HG03558 (cell line): ENCODE measurements at regions not wholly inside any gene's neighbourhood (a gene's known extent, or its start where the extent isn't known, plus 50 kb on each side); places are given as distances from the start of the nearest gene placed in this dataset.

Experiments
- ATAC-seq: cut with Tn5 transposase; IDR thresholded peaks from one replicate; pipeline ENCODE4 v1.9.1; 2021; ENCODE audit warnings: moderate number of reproducible peaks; ENCODE audit not compliant: unreplicated experiment; ENCODE audit errors: extremely low read depth

DNA sequence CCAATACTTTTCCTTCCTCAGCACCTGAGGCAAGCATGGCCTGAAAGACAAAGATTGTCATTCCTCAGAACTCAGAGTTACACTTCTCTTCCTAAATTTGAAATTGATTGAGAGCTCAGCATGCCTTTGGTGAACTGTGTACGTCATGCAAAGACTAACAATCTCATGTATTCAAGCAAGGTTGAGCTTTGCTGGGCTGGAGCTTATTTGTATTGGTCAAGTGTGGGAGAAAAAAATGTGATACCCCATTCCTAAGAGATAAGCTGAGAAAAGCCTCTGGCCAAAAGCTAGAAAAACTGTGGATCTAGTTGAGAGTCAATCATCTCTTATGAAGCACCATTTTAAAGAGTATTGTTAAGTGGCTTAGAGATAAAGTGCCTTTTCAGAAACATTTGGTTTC lies 392.2 kb downstream of the RASEF start:
- ATAC-seq: no peak

DNA sequence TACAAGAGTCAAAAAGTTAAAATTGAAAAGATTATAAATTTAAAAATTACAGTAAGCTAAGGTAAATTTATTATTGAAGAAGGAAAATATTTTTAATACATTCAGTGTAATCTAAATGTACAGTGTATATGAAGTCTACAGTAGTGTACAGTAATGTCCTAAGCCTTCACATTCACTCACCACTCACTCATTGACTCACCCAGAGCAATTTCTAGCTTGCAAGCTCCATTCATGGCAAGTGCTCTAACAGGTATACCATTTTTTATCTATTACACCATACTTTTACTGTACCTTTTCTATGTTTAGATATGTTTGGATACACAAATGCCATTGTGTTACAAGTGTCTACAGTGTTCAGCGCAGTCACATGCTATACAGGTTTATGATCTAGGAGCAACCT lies 389.7 kb downstream of the RASEF start:
- ATAC-seq: no peak

DNA sequence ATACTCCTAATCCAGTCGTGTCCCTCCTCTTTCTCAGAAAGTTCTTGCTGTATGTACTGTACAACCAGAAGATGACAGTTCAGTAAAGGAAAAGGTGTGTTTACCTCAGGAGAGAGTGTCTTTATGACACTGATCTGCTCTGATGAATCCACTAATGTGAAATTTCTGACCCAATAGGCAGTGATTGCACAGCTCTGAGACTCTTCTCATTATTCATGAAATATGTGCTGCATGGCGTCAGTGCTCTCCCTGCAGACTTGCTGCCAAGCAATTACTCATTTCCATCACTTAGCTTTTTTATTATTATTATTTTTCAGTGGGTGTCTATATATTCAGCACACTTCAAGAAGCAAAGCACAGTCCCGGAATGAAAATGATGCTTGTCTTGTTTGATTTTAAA lies 389.0 kb downstream of the RASEF start:
- ATAC-seq: no peak

DNA sequence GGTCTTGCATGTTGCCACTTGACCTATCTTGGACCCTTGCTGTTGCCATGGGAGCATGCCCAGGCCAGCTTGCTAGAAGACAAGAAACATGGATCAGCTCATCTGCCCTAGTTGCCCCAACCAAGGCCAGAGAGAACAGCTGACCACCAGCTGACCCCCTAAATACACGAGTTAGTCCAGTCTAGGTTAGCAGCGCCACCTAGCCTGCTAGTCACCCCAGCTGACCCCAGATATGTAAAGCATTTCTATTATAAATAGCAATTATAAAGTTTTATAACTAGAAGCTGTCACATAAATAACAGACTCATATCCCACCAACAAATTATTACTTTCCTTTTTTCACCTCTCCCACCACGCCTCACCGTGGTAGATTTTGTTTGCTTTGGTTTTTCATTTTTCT lies 387.8 kb downstream of the RASEF start:
- no peak for ATAC-seq

DNA sequence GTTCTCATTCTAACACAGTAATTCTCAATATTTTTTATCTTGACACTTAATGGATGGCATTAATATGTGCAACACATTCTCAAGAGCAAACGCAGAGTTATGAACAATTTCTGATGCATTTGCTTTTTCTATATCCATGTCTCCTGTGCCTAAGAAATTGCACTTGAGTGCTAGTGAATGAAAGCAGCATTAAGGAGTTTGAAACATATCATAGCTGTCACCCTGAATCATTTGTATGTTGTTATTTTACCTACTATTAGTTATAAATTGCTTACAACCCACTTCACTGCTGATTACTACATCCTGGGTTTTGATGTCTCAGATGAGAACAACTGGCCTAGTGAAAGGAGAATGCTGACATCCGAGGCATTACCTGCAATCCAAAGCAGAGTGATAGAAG lies 387.3 kb downstream of the RASEF start:
- ATAC-seq: no peak

DNA sequence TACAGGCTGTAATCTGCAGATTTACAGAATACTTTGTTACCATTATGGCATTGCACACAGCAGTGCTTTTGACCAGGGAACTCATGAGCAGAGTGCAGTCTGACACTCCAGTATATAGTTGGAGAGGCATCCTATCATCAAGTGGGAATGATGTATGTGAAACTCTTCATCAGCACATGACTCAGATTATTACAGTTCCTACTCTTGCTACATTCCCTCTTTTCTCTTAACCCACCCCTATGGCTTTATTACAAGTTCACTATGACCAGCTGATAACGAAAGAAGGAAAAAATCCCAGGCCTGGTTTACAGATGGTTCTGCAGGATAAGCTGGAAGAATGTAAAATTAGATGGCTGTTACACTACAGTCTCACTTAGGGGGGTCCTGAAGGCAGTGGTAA lies 385.9 kb downstream of the RASEF start:
- ATAC-seq: no peak

DNA sequence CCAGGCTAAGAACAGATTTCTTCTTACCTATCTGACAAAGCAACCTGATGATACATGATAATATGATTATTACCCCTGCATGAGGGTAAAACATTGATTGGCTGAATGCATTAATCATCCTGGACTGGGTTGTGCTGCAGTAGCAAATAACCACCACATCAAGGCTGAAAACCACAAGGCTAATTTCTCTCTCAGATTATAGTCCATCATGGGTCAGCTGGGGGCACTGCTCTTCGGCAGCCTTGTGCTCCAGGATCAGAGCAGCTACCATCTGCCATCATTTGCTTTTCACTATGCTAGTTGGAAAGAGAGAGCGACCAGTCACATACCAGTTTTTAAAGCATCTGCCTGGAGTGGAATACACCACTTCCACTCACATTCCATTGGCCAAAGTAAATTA lies 383.5 kb downstream of the RASEF start:
- no peak for ATAC-seq

DNA sequence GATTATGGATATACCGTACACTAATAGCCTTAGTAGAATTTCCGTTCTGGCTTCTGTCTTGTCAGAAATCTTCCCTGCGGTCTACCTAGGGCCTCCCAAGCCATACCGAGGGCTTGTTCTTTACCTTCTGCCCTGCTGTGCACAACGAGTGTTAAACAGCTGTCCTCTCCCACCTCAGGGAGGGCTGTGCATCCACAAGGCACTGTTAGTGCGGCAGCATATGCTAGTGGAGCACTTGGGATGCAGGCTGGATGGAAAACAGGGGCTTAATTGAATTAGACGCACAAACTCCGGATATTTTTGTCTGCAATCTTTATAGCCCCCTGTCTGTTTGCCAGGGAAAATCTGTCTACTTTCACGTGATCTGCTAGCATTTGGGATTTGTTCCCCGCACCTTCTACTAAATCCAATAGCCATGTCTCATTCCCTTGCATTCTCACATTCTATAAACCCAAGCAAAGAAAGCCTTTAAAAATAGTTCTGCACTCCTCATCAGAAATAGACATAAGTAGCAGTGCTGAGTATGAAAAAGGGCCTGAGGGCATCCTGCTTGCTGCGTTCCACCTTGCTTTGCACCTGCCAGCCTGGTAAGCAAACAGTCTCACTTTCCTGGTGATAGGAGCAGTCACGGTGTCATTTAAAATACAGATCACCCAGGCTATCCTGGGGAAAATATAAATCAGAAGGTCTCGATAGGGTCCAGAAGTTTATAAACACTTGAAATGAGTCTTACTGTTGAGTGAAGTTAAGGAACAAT lies 382.6 kb downstream of the RASEF start:
- ATAC-seq: no peak

DNA sequence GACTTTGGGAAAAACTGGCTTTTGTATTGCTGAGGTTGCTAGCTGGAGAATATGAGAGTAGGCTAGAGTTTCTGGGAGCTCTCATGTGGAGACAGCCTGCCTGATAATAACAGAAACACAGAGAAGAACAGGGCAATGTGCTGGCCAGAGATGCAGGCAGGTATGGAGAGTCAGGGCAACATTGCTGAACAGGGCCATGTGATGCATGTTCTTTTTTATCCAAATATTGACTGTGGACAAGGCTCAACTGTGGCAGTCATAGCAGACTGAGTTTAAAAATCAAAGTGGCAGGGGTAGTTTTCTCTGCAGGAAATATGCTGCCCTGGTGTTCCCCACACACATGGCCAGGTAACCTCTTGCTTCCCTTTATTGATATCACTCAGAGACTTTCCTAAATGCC lies 381.1 kb downstream of the RASEF start:
- ATAC-seq: no peak

DNA sequence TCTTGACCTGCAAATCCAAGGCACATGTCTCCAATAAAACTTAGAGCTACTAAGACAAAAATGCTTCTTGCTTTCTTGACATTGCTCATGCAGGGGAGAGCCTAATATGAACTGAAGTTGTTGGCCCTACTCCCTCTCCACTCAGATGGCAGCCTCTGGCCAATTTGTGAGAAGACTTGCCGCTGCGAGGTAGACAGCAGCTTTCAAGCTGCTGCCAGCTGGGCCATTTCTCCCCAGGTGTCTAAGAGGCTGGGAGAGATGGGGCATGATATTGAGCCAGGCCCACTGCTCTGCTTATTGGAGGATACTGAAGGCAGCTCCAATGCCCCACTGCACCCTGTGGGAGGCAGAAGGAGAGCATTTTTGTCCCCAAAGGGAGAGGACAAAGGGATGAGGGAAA lies 380.5 kb downstream of the RASEF start:
- ATAC-seq: no peak

DNA sequence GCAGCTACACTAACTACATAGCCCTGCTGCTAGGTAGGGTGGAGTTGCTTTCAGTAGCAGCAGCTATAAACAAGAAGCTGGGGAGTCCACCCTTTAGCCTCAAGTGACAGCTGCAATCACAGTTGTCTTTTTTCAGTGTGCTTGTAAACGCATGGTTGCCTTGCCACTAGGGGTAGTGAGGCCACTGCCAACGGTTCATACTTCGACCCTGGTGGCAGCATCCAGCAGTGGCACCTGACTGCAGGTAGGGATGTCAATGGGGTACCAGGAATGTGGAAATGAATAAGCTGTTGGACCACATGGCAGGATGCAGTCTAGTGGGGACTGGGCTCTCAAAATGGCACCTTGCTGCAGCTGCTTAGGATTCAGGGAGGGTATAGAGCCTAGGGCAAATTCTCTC lies 367.2 kb downstream of the RASEF start:
- ATAC-seq: no peak

DNA sequence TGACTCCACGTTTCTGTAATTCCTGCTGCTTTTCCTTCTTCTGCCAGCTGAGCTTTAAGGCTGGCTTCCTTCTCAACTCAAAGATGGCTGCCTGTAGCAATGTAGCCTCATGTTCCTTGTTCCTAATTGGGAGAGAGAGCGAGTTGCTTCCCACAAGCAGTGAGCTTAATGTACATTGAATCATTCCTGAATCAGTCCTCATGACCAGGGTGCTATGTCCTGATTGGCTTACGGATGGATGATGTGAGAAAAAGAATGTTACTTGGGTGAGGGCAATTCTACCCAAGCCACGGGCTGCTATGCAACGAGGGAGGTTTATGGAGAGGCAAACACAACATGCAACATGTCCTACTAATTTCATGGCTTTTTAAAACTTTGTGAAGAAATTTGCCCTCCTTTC lies 356.2 kb downstream of the RASEF start:
- no peak for ATAC-seq

DNA sequence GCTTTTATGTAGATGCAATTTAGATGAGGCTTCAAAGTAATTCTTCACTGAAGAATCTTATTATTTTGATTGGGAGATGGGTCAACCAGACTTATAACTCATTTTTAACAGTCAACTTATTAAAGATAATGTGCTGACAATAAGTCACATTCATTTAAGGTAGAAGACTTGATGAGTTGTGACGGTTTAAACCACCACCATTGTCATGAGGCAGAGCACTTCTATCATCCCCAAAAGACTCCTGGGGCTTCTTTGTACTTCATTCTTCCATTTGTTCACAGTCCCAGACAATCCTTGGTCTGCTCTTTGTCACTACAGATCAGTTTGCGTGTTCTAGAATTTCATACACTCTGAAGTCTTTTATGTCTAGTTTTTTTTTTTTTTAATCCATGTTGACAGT lies 346.1 kb downstream of the RASEF start:
- no peak for ATAC-seq

DNA sequence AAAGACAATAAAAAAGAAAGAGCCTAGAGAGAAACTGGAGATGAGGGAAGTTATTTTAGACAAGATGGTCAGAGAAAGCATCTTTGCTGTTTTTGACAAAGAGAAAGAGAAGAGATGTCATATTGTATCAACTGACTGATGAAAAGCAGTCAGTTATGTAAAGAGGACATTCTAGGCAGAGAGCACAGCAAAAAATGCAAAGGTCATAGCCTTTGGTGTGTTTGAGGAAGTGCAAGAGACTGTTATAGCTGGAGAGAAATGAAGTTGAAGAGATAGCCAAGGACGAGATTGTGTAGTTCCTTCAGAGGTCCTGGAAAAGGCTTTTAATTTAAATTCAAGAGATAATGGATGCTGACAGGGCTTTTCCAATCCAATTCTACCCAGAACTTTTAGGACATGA lies 342.4 kb downstream of the RASEF start:
- no peak for ATAC-seq

DNA sequence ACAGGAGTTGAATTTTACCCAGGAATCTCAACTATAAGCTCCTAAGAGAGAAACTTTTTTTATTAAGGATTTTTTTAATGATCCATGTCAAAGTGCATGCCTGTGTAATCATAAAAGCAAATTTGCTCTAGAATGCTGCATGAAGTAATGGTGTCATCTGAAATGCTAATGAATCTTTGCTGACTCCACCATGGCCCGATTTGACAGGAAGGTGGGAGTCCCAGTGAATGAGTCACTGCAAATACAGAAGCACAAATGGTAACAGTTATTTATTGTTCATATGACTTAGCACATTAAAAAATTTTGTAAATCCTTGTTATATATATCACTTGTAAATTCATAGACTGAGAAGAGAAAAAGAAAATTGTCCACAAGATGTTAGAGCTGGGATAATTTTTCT lies 341.3 kb downstream of the RASEF start:
- ATAC-seq: no peak

DNA sequence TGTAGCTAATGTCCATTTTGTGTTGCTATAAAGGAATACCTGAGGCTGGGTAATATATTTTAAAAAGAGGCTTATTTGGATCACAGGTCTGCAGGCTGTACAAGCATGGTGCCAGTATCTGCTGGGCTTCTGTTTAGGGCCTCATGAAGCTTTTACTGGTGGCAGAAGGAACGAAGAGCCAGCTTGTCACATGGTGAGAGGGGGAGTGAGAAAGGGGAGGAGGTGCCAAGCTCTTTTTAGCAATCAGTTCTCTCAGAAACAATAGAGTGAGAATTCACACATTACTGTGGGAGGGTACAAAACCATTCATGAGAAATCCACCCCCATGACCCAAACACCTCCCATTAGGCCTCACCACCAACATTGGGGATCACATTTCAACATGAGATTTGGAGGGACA lies 340.9 kb downstream of the RASEF start:
- ATAC-seq: no peak

DNA sequence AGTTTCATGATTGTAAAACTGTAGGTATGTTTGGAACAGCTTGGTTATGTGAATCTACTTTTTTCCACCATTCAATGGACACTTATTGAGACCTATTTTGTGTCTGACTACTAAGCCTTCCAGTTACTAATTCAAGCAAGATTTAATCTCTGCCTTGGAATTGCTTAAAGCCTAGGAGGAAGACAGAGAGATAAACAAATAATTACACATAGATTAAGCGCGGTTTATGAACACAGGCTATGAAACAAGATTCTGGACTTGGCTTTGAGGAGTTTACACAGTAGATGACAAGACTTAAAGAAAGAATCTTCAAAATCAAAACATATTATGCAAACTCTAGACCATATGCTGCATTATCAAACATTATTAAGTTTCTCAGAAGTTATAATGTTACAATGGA lies 340.4 kb downstream of the RASEF start:
- no peak for ATAC-seq

DNA sequence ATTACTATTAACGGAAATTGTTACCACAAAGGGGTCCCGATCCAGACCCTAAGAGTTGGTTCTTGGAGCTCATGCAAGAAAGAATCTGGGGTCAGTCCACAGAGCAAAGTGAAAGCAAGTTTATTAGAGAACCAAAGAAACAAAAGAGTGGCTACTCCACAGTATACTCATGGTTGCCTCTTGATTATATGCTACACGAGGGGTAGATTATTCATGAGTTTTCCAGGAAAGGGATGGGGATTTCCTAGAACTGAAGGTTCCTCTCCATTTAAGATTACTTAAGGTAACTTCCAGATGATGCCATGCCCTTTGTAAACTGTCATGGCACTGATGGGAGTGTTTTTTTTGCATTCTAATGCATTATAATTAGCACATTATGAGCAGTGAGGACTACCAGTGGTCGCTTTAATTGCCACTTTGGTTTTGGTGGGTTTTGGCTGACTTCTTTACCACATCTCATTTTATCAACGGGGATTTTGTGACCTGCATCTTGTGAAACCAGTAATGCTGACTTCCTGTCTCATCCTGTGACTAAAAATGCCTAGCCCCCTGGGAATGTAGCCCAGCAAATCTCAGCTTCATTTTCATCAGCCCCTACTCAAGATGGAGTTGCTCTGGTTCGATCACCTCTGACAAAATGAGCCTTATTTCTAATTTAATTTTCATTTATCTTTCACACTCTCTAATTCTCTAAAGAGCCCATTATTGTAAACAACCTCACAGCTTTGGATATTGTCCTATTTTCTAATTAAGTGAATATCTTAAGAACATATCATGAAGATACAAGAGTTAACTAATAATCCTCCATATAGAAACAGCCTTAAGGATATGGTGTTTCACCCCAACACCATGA lies 336.3 kb downstream of the RASEF start:
- ATAC-seq: no peak

DNA sequence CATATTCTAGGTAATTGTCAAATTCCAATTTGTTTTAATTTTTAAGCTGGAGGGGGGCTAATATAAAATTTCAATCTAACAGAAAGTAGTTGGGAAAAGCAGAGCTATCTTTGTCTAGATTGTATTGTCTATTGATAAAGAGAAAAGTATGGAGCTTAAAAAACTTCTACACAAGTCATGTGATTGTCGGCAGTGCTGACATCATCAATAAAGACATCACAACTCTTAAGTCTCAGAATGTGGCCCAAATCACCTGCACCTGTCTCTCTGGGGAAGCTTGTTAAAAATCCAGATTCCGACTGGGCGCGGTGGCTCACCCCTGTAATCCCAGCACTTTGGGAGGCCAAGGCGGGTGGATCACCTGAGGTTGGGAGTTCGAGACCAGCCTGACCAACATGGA lies 333.8 kb downstream of the RASEF start:
- ATAC-seq: no peak

DNA sequence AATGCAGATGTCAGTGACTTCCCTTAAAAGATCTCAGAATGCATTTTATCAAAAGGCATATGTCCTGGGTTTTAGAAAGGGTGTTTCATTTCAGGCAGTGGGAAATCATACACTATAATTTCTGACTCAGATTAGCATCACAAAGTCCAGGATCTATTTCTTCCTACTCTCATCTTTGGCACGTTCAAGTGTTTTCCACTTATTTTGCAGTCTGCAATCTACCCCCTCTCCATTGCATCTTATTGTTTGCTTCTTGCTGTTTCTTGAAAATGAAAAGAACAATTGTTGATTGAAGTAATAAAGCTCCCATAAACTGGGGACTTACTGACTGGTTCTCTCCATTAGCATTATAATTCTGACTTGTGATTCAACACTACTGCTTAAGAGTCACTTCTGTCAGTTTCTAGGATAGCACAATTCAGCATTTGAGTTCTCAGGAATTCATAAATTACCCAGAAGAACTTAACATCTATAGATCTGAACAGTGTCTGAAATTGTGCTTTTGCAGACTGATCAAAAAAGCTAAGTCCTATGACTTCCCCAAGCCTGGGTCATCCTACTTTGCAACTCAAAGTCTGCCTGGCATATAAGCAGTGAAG lies 332.9 kb downstream of the RASEF start:
- no peak for ATAC-seq

DNA sequence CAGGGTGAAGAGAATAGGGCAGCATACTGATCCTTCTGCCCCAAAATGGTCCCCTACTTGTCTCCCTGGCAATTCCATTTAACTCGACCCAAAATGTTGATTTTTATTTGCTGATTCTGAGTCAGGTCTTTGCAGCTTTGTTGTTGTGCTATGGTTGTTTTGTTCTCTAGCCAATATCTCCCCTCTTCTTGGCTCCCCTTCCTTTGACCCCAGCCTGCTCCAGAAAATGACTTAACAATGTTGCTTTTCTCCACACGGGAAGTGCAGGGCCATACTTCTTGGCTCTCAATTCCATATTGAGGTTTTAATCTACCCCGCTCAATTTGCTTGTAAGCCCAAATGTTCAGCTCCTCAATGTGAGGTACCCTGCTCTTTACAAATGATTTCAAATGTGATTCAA lies 330.0 kb downstream of the RASEF start:
- no peak for ATAC-seq
